GM18861 (cell line): ENCODE measurements at regions not wholly inside any gene's neighbourhood (a gene's known extent, or its start where the extent isn't known, plus 50 kb on each side); places are given as distances from the start of the nearest gene placed in this dataset.
"Not testable (repeated sequence)": the region's sequence is repeated elsewhere in the genome, so short reads cannot be mapped to it uniquely, and the experiment has no call there.

Source experiments
- ATAC-seq: cut with Tn5 transposase; IDR thresholded peaks from one replicate; pipeline ENCODE4 v1.9.1; 2021; ENCODE audit not compliant: unreplicated experiment

DNA sequence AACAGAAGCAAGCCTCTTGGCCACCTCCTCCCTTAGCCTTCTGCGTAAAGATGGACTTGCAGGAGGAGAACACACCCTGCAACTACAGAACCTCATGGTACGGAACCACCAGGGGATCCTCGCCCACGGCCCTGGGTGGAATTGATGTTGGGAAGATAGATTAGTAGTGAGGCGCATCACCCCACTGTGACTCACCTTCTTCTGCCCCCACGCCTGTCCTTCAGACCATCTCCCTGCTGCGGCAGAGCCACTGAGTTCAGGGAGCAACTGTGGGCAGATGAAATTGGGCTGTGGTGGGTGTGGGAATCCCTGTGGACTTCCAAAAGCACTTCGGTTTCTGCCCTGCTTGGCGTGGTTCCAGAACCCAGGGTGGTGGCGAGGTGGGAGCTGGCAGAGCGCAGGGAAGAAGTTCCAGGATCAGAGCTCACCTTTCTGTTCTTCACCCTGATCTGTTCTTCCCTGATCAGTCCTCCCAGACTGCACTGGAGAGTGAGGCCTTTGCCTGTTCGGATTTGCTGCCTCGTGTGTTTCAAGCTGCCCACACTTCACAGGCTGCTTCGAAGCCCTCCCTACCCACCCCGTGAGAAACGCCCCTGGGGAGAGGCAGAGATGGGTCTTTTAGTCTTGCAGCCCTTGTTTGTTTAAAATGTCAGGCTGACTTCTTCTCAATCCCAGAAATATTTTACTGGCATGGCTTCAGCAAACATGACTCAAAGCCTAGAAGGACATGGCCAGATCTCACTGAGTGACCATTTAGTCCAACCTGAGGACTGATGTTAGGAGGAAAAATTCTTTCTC, 92.8 kb upstream of the MLN start:
- no peak for ATAC-seq

DNA sequence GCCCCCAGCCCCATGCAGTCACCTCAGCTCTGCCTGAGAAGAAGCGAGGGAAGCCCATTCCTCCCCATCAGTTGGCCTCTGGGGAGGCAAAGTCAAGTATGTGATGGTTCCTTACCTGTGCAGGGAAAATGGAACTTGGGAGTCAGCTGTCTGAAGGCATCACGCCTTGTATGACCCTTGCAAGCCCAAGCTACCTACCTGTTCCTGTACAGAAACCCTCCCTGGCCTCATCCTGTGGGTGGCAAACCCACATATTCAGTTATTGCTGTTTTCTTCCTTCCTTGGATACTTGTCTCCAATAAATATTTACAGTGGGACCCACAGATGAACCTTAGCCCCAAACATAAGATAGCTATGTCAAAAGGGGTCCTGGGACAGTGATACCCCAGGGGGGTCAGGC, 92.2 kb upstream of the MLN start:
- ATAC-seq = no peak

GRCh38 chr6:33895296-33895695, 91.5 kb upstream of the MLN start:
- no peak for ATAC-seq

GRCh38 chr6:33894438-33894837, 90.6 kb upstream of the MLN start:
- ATAC-seq = no peak

DNA sequence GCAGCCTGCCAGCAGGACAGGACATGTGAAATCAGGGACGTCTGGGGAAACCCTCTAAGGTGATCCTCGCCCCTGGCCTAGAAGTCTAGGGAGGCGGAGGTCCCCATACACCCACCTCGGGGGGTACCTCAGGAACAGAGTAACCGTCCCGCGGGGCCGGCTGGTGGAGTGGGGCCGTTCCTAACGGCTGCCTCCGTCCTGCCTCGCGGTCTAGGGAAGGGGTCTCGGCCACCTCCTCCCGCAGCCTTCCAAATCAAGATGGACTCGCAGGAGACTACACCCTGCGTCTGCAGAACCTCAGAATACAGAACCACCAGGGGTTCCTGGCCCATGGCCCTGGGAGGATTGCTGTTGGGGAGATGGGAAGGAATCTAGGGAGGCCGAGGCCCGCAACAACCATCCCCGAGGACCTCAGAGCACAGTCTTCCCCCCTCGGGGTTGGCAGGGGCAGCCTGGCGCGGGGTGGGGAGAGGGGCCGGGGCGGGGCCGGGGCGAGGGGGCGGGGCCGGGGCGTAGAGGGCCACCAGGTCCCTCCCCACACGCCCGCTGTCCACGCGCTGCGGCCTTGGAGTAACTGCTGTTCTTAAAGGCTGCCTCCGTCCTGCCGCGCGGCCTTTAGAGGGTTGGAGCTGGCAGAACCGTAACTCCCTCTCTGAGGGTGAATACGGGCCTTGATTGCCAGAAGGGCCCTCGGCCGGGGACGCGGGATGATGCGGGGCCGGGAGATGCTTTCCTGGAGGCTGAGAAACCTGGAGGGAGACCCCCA, 89.0 kb upstream of the MLN start:
- no peak for ATAC-seq

DNA sequence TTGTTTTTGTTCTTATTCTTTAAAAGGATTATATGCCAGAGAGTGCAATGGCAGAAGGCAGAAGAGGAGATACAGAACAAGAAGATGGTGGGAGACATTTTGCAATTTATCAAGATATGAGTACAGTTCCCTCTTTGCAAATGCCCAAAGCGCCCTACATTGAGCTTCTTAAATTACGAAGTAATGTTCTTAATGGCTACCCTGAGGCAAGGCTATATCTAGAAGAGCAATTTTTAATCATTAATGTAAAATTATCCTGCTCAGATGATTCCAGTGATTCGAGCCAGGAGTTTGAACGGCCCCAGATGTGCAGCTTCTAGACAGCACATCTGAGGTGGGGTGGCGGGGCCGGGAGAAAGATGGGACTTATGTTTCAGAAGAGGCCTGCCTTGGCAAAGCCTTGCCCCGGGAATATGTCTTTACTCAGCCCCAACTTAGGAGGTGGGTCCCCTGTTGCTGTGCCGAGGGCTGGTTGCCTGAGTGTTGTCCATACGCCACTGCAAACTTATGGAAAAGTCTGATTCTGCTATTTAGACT, 84.9 kb upstream of the MLN start:
- ATAC-seq = no peak

- no peak for ATAC-seq
Measured at GRCh38 chr6:33888183-33888582, 84.4 kb upstream of the MLN start.

DNA sequence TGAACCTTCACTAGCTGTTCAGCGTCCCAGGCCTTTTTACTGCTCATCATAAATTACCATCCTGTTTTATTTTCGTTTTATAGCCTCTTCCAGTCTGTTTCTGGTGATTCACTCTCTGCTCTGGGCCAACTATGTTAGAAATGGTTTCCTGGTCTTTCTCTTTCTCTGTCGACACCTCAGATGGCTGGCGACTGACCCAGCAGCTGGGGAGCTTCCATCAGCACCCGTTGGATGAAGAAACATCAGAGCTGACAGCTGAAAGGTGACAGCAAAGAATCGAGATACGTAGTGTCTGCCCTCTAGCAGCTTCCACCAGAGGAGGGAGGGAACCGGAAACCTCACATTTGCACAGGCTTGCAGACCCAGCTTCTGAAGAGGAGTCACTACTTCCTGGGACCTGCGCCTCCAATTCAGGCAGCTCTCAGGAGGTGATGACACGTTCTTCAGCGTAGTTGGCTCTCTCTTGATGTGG, 82.9 kb upstream of the MLN start:
- ATAC-seq = no peak

DNA sequence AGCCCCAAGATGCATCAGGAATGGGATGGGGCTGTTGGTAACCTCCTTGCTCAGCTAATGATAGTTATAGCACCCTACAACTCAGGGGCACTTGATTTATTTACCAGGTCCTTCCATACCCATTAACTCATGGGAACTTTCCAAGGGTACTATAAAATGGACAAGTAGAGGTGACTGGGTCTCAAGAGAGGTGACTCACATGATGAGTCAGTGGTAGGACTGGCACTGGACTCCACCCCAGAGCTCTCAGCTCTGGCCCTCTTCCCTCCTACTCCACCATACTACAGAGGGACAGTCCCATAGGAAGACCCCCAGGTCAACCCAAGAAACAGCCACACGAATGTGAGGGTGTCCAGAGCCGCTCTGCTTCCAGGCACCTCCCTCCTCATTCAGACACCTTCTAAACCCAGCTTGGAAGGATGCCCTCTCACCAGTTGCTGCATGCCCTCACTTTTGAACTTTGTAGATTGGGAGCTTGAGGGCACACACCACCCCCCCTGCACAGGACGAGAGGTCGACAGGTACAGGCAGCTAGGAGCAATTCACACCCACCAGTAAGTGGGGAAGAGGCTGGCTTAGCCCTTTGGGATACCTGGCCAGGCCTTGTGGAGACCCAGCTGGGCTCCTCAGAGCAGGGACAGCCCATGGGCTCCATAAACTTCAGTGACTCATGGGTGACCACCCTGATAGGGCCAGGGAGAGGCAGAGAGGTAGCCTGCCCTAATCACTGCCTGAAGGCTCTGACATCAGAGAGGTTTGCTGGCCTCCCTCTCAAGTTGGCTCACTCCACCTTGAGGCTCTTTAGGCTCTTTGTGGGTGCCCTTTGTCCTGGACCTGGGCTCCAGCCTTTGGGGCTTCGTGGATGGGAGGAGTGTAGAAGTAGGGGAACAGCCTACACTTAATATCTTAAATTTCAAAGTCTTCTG, 81.6 kb upstream of the MLN start:
- ATAC-seq = no peak

- not testable (repeated sequence) for ATAC-seq
Measured at GRCh38 chr6:33883621-33884020, 79.8 kb upstream of the MLN start.

- no peak for ATAC-seq
Measured at GRCh38 chr6:33882154-33882553, 78.4 kb upstream of the MLN start.

DNA sequence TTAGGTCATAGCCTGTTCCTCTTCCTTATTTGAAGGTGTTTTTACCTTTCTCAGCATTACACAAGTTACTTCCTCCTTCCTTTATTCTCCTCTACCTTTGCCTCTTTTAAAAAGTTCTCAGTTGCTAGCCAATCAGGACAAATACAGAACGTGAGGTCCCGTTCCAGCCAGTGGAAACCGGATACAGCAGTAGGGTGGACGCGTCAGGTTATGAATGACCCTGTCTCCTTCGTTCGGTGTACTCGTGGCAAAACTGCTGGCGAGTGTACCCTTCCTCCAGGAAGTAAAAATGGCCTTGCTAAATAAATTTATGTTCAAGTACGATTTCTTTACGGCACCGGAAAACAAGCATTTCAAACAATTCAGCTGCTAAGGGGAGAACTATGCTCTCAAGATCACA, 77.0 kb upstream of the MLN start:
- ATAC-seq = no peak

DNA sequence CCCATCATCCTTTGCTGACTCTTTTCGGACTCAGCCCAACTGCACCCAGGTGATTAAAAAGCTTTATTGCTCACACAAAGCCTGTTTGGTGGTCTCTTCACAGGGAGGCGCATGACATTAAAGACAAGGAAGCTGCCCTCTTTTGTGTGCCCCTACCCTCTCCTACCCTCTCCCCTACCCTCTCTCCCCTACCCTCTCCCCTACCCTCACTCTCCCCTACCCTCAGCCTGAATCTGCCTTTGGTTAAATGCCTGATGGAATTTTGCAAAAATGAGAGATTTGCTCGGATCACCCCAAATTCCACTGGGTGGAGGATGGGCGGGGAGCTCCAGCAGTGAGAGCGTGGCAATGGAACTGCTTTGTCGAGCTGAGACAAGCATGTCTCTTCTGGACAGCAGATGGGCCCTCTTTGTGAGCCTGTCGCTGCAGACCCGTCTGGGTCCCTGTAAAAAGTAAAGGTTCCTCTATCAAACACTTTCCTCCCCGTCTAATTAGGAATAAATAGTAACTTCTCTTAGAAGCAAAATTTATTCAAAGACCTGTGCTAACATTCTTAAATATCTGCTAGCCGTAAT, 76.4 kb upstream of the MLN start:
- no peak for ATAC-seq

DNA sequence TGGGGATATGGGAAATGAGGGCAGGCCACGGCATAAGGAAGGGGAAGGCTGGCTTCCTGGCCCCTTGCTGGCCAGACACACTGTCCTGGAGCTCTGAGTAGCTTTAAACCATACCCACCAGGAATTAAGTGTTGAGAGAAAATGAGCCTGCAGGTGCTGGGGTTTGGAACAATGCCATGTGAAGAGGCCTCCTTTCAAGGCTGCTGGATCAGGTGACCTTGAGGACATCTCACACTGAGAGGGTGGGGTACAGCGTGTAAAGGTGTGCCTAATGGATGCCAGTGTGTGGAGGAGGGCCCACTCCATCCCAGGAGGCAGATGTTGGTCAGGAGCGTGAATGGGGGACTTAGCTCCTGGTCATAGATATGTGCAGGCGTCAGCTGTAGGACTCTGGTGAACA, 74.8 kb upstream of the MLN start:
- ATAC-seq = no peak

DNA sequence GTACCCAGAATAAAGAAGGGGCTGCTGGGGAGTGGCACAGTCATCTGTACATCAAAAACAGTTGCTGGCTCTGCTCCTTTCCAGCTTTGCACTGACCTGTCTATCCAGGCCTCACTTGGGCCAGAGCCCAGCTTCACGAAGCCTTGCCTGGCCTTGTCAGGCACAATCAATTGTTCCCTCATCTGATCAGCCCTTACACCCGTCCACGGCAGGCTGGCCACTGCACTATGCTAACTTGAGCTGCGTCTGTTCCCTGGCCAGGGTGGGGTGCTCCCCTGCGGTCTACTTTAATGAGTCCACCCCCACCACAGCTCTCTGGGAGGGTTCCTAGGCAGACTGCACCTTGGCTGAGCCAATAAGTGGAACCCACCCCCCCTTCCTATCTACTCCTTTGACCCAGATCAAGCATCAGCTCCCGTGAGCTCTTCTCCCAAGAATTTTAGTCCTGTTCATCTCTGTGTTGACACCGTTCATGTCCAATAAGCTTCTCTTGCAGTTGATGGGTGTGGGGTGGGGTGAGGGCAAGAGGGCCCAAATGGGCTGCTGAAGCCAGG, 74.3 kb upstream of the MLN start:
- ATAC-seq = no peak

DNA sequence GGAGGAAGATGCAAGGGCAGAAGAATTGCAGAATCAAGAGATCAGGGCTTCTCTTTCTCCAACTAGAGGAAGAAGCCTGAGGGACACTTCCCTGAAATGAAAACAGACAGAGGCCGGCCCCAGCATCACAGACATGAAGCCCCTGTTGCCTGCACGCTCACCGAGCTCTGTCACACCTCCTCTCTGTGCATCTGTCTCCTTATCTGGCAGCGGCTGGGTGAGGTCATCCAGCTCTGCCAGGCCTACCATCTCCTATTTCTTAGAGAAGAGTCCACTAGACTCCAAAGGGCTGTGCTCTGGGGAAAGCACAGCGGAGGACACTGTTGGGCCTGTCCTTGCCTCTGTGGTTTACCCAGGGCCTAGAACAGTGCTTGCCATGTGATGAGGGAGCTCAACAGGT, 71.9 kb upstream of the MLN start:
- no peak for ATAC-seq

- ATAC-seq = no peak
Measured at GRCh38 chr6:33875141-33875581, 71.4 kb upstream of the MLN start.

- no peak for ATAC-seq
Measured at GRCh38 chr6:33874136-33874760, 70.4 kb upstream of the MLN start.

- no peak for ATAC-seq
Measured at GRCh38 chr6:33872761-33873160, 69.0 kb upstream of the MLN start.
